ENCODE measurements at regions not wholly inside any gene's neighbourhood (a gene's known extent, or its start where the extent isn't known, plus 50 kb on each side); places are given as distances from the start of the nearest gene placed in this dataset.

GRCh38 chr5:92956886-92957285 is 624.1 kb downstream of the NR2F1-AS1 start:
- Mint-ChIP-seq H3K4me1 (no peaks in the 10 kb centered on the region), H3K27ac (no peak overlapping the region), H3K36me3 (peaks cover 4% of the 10 kb centered on the region), H3K9me3 (peaks cover 12% of the 10 kb centered on the region), H3K27me3 (ENCODE audit: low read depth) (no peaks in the 10 kb centered on the region), H3K4me3 (no peak overlapping the region)
- DNase-seq (ENCODE audit: low spot score) (no peak), ATAC-seq (no peak)
- TF ChIP-seq HMGXB4 (CRISPR knock-in tag; IDR thresholded peaks at IDR 0.05) (no peak), AFF4 (CRISPR knock-in tag; IDR thresholded peaks at IDR 0.05; ENCODE audit: borderline replicate concordance) (no peak), OVOL2 (CRISPR knock-in tag; IDR thresholded peaks at IDR 0.05; ENCODE audit: borderline replicate concordance) (no peak), ELF4 (CRISPR knock-in tag; IDR thresholded peaks at IDR 0.05; ENCODE audit: low read depth) (no peak), ZNF121 (CRISPR knock-in tag; IDR thresholded peaks at IDR 0.05) (no peak), ZNF671 (CRISPR knock-in tag; IDR thresholded peaks at IDR 0.05) (no peak), PRRX2 (CRISPR knock-in tag; IDR thresholded peaks at IDR 0.05) (no peak), JUN (CRISPR knock-in tag; IDR thresholded peaks at IDR 0.05) (no peak), TEAD1 (CRISPR knock-in tag; IDR thresholded peaks at IDR 0.05) (no peak)
- TF ChIP-seq, protein P1, sequence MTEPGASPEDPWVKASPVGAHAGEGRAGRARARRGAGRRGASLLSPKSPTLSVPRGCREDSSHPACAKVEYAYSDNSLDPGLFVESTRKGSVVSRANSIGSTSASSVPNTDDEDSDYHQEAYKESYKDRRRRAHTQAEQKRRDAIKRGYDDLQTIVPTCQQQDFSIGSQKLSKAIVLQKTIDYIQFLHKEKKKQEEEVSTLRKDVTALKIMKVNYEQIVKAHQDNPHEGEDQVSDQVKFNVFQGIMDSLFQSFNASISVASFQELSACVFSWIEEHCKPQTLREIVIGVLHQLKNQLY (CRISPR knock-in tag; IDR thresholded peaks at IDR 0.05) = no peak
- ChIA-PET CTCF (no interaction called here), POLR2A (no interaction called here)

- CTCF ChIA-PET = no interaction called here
- Mint-ChIP-seq H3K27me3 (ENCODE audit: low read depth) (no peaks in the 10 kb centered on the region), H3K4me3 (no peak overlapping the region), H3K36me3 (peaks cover 8% of the 10 kb centered on the region), H3K27ac (no peak overlapping the region), H3K4me1 (no peaks in the 10 kb centered on the region), H3K9me3 (peaks cover 42% of the 10 kb centered on the region)
- no peak for ATAC-seq
- TF ChIP-seq ETV6 (CRISPR knock-in tag; IDR thresholded peaks at IDR 0.05) (no peak), ZNF263 (CRISPR knock-in tag; IDR thresholded peaks at IDR 0.05; ENCODE audit: low read depth) (no peak), STAT6 (CRISPR knock-in tag; conservative IDR thresholded peaks at IDR 0.05; ENCODE audit: low read depth) (no peak), KAT7 (CRISPR knock-in tag; IDR thresholded peaks at IDR 0.05; ENCODE audit: borderline replicate concordance) (no peak), JAZF1 (CRISPR knock-in tag; IDR thresholded peaks at IDR 0.05) (no peak), GRHL2 (CRISPR knock-in tag; IDR thresholded peaks at IDR 0.05; ENCODE audit: insufficient replicate concordance, severe bottlenecking) (no peak), ATF1 (CRISPR knock-in tag; IDR thresholded peaks at IDR 0.05) (no peak), PRRX2 (CRISPR knock-in tag; IDR thresholded peaks at IDR 0.05) (no peak), FOXP4 (CRISPR knock-in tag; IDR thresholded peaks at IDR 0.05) (no peak)
- TF ChIP-seq, protein P2, sequence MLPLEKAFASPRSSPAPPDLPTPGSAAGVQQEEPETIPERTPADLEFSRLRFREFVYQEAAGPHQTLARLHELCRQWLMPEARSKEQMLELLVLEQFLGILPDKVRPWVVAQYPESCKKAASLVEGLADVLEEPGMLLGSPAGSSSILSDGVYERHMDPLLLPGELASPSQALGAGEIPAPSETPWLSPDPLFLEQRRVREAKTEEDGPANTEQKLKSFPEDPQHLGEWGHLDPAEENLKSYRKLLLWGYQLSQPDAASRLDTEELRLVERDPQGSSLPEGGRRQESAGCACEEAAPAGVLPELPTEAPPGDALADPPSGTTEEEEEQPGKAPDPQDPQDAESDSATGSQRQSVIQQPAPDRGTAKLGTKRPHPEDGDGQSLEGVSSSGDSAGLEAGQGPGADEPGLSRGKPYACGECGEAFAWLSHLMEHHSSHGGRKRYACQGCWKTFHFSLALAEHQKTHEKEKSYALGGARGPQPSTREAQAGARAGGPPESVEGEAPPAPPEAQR (CRISPR knock-in tag; IDR thresholded peaks at IDR 0.05) = no peak
- TF ChIP-seq, protein P3, sequence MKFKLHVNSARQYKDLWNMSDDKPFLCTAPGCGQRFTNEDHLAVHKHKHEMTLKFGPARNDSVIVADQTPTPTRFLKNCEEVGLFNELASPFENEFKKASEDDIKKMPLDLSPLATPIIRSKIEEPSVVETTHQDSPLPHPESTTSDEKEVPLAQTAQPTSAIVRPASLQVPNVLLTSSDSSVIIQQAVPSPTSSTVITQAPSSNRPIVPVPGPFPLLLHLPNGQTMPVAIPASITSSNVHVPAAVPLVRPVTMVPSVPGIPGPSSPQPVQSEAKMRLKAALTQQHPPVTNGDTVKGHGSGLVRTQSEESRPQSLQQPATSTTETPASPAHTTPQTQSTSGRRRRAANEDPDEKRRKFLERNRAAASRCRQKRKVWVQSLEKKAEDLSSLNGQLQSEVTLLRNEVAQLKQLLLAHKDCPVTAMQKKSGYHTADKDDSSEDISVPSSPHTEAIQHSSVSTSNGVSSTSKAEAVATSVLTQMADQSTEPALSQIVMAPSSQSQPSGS (CRISPR knock-in tag; IDR thresholded peaks at IDR 0.05; ENCODE audit: borderline replicate concordance, low read depth) = no peak
- no peak for DNase-seq (ENCODE audit: low spot score)
- POLR2A ChIA-PET = no interaction called here
These were observed 628.8 kb downstream of the NR2F1-AS1 start for GRCh38 chr5:92952243-92952642.
